ENCODE measurements at regions not wholly inside any gene's neighbourhood (a gene's known extent, or its start where the extent isn't known, plus 50 kb on each side); places are given as distances from the start of the nearest gene placed in this dataset.

DNA sequence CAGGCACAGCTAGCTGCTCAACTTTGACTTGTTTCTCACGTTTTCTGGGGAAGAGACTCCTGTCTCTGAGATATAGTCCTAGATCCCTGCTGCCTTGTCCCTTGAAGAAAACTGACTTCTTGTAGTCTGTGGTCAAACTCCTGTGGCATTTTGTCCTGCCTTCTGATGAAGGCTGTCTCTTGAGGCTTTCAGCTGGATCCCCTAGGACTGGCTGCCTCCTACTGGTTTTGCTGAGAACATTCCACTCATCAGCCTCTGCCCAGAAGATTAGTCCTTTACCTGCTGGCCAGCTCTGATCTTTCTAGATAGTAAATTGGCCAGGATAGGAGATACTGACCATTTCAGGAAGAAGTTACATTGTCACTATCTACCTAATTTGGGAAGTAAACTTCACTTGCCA lies 71.9 kb upstream of the CNR1 start:
- H3K27me3 ChIP-seq: no peaks in the 10 kb centered on the region
- no peak overlapping the region for H3K27ac ChIP-seq
- H3K36me3 ChIP-seq: no peaks in the 10 kb centered on the region
- DNase-seq (no peak), ATAC-seq (peak; percentile 52 to 79 (median 73))
- intact Hi-C loops (cut with DNase I): no loop called here
- no peak overlapping the region for H3K4me3 ChIP-seq
- no peaks in the 10 kb centered on the region for H3K4me1 ChIP-seq
- no peaks in the 10 kb centered on the region for H3K9me3 ChIP-seq
- TF ChIP-seq, protein P1, sequence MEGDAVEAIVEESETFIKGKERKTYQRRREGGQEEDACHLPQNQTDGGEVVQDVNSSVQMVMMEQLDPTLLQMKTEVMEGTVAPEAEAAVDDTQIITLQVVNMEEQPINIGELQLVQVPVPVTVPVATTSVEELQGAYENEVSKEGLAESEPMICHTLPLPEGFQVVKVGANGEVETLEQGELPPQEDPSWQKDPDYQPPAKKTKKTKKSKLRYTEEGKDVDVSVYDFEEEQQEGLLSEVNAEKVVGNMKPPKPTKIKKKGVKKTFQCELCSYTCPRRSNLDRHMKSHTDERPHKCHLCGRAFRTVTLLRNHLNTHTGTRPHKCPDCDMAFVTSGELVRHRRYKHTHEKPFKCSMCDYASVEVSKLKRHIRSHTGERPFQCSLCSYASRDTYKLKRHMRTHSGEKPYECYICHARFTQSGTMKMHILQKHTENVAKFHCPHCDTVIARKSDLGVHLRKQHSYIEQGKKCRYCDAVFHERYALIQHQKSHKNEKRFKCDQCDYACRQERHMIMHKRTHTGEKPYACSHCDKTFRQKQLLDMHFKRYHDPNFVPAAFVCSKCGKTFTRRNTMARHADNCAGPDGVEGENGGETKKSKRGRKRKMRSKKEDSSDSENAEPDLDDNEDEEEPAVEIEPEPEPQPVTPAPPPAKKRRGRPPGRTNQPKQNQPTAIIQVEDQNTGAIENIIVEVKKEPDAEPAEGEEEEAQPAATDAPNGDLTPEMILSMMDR (IDR thresholded peaks at IDR 0.05): peak; percentile 28 to 45 (median 38)
- TF ChIP-seq POLR2A (IDR thresholded peaks at IDR 0.05): no peak
- WGBS (ENCODE audit: insufficient coverage, low coverage, low lambda C conversion rate, missing lambda C conversion rate): no CpG with 5 or more reads among the region's 1 CpG

DNA sequence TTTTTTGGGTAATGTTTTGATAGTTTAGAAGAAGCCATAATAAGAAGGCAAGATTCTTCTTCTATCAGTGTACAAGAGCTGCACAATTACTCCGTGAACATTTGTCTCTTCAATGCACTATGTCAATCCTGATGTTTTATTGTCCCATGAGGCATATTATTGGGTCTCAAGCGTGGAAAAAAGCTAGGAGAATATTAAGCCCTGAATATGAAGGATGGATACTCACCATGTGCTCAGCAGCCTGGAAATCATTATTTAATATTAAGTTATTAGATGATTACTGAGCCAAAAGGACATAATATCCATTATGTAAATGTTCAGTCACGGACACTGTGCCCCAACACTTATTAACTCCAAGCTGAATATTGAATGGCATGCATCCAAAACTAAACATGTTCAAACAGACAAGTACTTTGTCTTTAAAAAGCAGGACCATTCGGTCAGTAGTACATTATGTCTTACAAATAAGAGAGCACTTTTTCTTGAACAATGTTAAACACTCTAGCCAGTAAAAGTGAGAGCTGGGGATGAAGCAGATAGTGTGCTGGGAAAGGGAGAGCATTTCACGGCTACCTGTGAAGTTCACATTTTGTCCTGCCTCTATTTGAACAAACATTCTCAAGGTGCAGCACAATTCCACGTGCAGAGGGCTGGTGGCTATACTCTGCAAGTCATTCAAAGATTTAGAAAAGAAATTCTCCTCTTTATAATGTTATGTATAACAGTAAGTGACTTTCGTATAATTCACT lies 70.6 kb upstream of the CNR1 start:
- no peaks in the 10 kb centered on the region for H3K4me1 ChIP-seq
- DNase-seq: no peak
- no peak for ATAC-seq
- H3K27ac ChIP-seq: no peak overlapping the region
- H3K27me3 ChIP-seq: no peaks in the 10 kb centered on the region
- H3K9me3 ChIP-seq: no peaks in the 10 kb centered on the region
- TF ChIP-seq, protein P1 (IDR thresholded peaks at IDR 0.05): no peak
- no peak for TF ChIP-seq POLR2A (IDR thresholded peaks at IDR 0.05)
- H3K4me3 ChIP-seq: no peak overlapping the region
- intact Hi-C loops (cut with DNase I): no loop called here
- H3K36me3 ChIP-seq: no peaks in the 10 kb centered on the region
- 38% methylated on average over 7 of the region's 7 CpGs for WGBS (ENCODE audit: insufficient coverage, low coverage, low lambda C conversion rate, missing lambda C conversion rate)

DNA sequence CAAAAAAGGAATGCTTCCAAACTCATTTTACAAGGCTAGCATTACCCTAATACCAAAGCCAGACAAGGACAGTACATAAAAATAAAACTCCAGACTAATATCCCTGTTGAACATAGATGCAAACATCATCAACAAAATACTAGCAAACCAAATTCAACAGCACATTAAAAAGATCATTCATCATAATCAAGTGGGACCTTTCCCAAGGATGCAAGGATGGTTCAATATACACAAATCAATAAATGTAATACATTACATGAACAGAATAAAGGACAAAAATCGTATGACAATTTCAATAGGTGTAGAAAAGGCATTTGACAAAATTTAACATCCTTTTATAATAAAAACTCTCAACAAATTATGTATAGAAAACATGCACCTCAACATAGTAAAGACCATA lies 66.6 kb upstream of the CNR1 start:
- TF ChIP-seq POLR2A (IDR thresholded peaks at IDR 0.05): no peak
- TF ChIP-seq, protein P1 (IDR thresholded peaks at IDR 0.05): no peak
- H3K4me3 ChIP-seq: no peak overlapping the region
- H3K4me1 ChIP-seq: no peaks in the 10 kb centered on the region
- no peak overlapping the region for H3K27ac ChIP-seq
- DNase-seq (no peak), ATAC-seq (no peak)
- no peaks in the 10 kb centered on the region for H3K36me3 ChIP-seq
- peaks cover 0 to 6% (median 0%) of the 10 kb centered on the region in 4 donors for H3K9me3 ChIP-seq
- intact Hi-C loops (cut with DNase I): no loop called here
- WGBS (ENCODE audit: insufficient coverage, low coverage, low lambda C conversion rate, missing lambda C conversion rate): 35% methylated on average over 1 of the region's 1 CpG
- H3K27me3 ChIP-seq: no peaks in the 10 kb centered on the region

DNA sequence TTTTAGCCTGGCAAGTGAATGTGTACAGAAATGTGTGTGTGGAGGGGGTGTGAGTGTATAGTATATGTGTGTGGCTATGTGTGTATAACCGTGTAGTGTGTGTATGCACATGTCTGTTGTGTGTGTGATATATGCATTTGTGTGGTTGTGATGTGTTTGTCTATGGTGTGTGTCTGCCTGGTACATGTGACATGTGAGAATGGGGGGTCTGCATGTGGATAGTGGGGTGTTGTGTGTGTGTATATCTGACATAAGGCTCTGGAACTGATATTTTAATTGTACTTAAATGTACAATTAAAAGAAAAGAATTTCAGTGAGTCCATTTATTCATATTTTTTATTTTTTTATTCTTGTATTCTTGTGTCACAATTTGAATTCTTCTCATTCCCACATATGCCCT lies 57.2 kb upstream of the CNR1 start:
- Histone ChIP-seq H3K4me1 (no peaks in the 10 kb centered on the region), H3K27me3 (no peaks in the 10 kb centered on the region), H3K9me3 (no peaks in the 10 kb centered on the region), H3K36me3 (no peaks in the 10 kb centered on the region), H3K4me3 (no peak overlapping the region), H3K27ac (no peak overlapping the region)
- intact Hi-C loops (cut with DNase I): no loop called here
- 60% methylated on average over 1 of the region's 1 CpG for WGBS (ENCODE audit: insufficient coverage, low coverage, low lambda C conversion rate, missing lambda C conversion rate)
- TF ChIP-seq, protein P1 (IDR thresholded peaks at IDR 0.05): no peak
- DNase-seq (no peak), ATAC-seq (no peak)

All from right lobe of liver (tissue), 6 donors.